WTC11 (cell line): ENCODE measurements at regions not wholly inside any gene's neighbourhood (a gene's known extent, or its start where the extent isn't known, plus 50 kb on each side); places are given as distances from the start of the nearest gene placed in this dataset.

Experiments
- GTF2I ChIP-seq: fragments of 250-450 bp; sonication (Bioruptor Pico); conservative IDR thresholded peaks from 2 replicates; pipeline ENCODE4 v1.4.0; 2021; ENCODE audit warnings: mild to moderate bottlenecking
- TF ChIP-seq, protein P1 (sequence below): fragments of 200-600 bp; IDR thresholded peaks from 2 replicates; pipeline ENCODE4 v1.8.0; 2022; ENCODE audit warnings: antibody characterized with exemption

DNA sequence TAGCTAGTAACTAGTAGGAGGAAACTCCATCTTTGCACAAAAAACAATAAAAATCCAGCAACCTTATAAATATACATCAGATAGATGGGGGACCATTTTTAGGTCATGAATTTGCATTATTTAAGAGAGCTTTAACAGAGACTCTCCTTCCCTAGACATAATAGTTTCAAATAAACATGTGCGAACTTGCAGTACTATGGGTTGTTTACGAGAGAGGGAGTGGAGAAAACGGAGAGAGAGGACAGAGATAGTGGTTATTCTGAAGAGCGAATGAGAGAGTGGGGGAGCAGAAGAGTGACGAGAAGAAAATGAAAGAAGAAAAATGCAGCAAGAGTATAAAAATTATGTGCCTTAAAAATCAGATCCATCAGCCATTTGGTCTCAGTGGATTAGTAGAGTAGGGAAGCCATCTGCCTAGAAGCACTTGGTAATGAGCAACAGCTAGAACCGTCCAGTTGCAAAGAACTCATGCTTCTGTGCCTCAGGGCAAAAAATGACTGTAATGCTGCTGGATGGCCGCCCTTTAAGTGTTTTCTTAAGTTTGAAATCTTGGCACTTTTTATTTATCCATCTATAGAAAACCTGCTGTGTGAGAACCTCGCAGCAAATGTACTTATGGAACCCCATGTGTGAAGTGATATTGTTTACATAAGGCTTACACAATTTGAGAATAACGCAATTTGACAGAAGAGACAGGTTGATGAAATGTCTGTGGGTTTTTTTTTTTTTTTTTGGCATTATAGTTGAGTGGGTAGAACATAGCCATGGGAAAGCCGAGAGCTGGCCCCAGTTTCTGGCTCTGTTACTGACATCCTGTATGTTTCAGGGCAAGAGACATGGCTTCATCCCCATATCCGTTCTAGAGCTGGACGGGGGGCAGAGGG, 95.6 kb upstream of the ZNF608 start:
- TF ChIP-seq, protein P1, sequence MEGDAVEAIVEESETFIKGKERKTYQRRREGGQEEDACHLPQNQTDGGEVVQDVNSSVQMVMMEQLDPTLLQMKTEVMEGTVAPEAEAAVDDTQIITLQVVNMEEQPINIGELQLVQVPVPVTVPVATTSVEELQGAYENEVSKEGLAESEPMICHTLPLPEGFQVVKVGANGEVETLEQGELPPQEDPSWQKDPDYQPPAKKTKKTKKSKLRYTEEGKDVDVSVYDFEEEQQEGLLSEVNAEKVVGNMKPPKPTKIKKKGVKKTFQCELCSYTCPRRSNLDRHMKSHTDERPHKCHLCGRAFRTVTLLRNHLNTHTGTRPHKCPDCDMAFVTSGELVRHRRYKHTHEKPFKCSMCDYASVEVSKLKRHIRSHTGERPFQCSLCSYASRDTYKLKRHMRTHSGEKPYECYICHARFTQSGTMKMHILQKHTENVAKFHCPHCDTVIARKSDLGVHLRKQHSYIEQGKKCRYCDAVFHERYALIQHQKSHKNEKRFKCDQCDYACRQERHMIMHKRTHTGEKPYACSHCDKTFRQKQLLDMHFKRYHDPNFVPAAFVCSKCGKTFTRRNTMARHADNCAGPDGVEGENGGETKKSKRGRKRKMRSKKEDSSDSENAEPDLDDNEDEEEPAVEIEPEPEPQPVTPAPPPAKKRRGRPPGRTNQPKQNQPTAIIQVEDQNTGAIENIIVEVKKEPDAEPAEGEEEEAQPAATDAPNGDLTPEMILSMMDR, result no peak
- TF ChIP-seq GTF2I (CRISPR knock-in tag), result no peak
